GM12892 (cell line): ENCODE measurements at regions not wholly inside any gene's neighbourhood (a gene's known extent, or its start where the extent isn't known, plus 50 kb on each side); places are given as distances from the start of the nearest gene placed in this dataset.

ENCODE experiments used
- DNase-seq: peaks from one replicate; pipeline ENCODE4 v3.0.0; 2011; ENCODE audit not compliant: insufficient read length
- FAIRE-seq: peaks from 2 replicates; lab custom pipeline; 2011; peaks lifted over from hg19 to GRCh38; lab: Jason Lieb, UNC
- POLR2A ChIP-seq: IDR thresholded peaks from 2 replicates; pipeline ENCODE4 v1.6.1; 2011; ENCODE audit warnings: low read depth, low read length, control low read depth
- POLR2AphosphoS5 ChIP-seq: IDR thresholded peaks from 2 replicates; pipeline ENCODE4 v1.6.1; 2011; ENCODE audit warnings: low read depth, low read length, control low read depth
- TAF1 ChIP-seq: IDR thresholded peaks from 2 replicates; pipeline ENCODE4 v1.6.1; 2011; ENCODE audit warnings: low read depth, mild to moderate bottlenecking, control low read depth, low read length, borderline replicate concordance

GRCh38 chr12:91590966-91591638 is 408.5 kb upstream of the DCN start:
- TF ChIP-seq POLR2AphosphoS5 (no peak), TAF1 (no peak), POLR2A (no peak)
- DNase-seq (no peak), FAIRE-seq (no peak)

- FAIRE-seq (no peak), DNase-seq (no peak)
- TF ChIP-seq POLR2A (no peak), TAF1 (no peak), POLR2AphosphoS5 (no peak)
Measured at GRCh38 chr12:91588874-91589454, 406.3 kb upstream of the DCN start.

- FAIRE-seq (no peak), DNase-seq (no peak)
- TF ChIP-seq TAF1, result no peak
- no peak for TF ChIP-seq POLR2A
- no peak for TF ChIP-seq POLR2AphosphoS5
Measured at GRCh38 chr12:91586015-91586414, 403.4 kb upstream of the DCN start.

- FAIRE-seq, result no peak
- TF ChIP-seq POLR2AphosphoS5 (no peak), POLR2A (no peak), TAF1 (no peak)
- no peak for DNase-seq
Measured at GRCh38 chr12:91582811-91583210, 400.2 kb upstream of the DCN start.

GRCh38 chr12:91579516-91580263 is 397.1 kb upstream of the DCN start:
- no peak for DNase-seq
- TF ChIP-seq POLR2A, result no peak
- FAIRE-seq, result no peak

GRCh38 chr12:91577586-91578539 is 395.2 kb upstream of the DCN start:
- no peak for TF ChIP-seq POLR2AphosphoS5
- no peak for TF ChIP-seq TAF1
- no peak for TF ChIP-seq POLR2A
- DNase-seq (no peak), FAIRE-seq (no peak)

- DNase-seq, result no peak
- no peak for TF ChIP-seq POLR2AphosphoS5
- FAIRE-seq, result no peak
Measured at GRCh38 chr12:91576432-91576831, 393.8 kb upstream of the DCN start.

- no peak for DNase-seq
- no peak for FAIRE-seq
- TF ChIP-seq POLR2AphosphoS5 (no peak), POLR2A (no peak), TAF1 (no peak)
Measured at GRCh38 chr12:91575630-91576029, 393.0 kb upstream of the DCN start.

- TF ChIP-seq POLR2A (no peak), POLR2AphosphoS5 (no peak), TAF1 (no peak)
- DNase-seq (no peak), FAIRE-seq (no peak)
Measured at GRCh38 chr12:91574975-91575374, 392.4 kb upstream of the DCN start.

GRCh38 chr12:91574391-91574790 is 391.8 kb upstream of the DCN start:
- TF ChIP-seq POLR2AphosphoS5 (no peak), POLR2A (no peak), TAF1 (no peak)
- FAIRE-seq (no peak), DNase-seq (no peak)

GRCh38 chr12:91572869-91573268 is 390.3 kb upstream of the DCN start:
- DNase-seq, result no peak
- TF ChIP-seq POLR2AphosphoS5 (no peak), POLR2A (no peak), TAF1 (no peak)
- FAIRE-seq, result no peak

- no peak for TF ChIP-seq POLR2A
- no peak for TF ChIP-seq POLR2AphosphoS5
- TF ChIP-seq TAF1, result no peak
- DNase-seq (no peak), FAIRE-seq (no peak)
Measured at GRCh38 chr12:91567100-91567485, 384.5 kb upstream of the DCN start.
